ENCODE measurements at regions not wholly inside any gene's neighbourhood (a gene's known extent, or its start where the extent isn't known, plus 50 kb on each side); places are given as distances from the start of the nearest gene placed in this dataset.

DNA sequence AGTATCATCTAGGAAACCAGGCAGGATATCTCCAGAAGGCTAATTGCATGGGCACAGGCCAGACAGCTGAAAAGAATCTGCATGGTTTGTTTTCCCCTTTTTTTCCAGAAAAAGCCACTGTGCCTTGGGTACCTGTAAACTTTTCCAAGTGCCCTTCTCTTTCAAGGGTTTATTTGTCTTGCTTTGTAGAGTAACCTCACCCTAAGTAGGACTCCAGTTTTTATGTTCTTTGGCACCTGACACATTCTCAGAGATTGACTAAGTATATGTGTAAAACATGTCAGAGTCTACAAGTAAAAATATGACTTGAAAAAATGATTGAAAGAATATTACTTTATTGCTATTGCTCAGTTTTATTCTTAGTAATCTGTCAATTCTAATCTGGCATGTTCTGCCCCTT lies 70.7 kb upstream of the TEX13C start:
- TF ChIP-seq, protein P1, sequence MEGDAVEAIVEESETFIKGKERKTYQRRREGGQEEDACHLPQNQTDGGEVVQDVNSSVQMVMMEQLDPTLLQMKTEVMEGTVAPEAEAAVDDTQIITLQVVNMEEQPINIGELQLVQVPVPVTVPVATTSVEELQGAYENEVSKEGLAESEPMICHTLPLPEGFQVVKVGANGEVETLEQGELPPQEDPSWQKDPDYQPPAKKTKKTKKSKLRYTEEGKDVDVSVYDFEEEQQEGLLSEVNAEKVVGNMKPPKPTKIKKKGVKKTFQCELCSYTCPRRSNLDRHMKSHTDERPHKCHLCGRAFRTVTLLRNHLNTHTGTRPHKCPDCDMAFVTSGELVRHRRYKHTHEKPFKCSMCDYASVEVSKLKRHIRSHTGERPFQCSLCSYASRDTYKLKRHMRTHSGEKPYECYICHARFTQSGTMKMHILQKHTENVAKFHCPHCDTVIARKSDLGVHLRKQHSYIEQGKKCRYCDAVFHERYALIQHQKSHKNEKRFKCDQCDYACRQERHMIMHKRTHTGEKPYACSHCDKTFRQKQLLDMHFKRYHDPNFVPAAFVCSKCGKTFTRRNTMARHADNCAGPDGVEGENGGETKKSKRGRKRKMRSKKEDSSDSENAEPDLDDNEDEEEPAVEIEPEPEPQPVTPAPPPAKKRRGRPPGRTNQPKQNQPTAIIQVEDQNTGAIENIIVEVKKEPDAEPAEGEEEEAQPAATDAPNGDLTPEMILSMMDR (conservative IDR thresholded peaks at IDR 0.05 in 1 of 2, IDR thresholded peaks at IDR 0.05 in 1 of 2; ENCODE audit: low read depth in 1 of 2, low read length in 2 of 2), result no peak
- no peak for TF ChIP-seq EZH2 (IDR thresholded peaks at IDR 0.05; ENCODE audit: low read length, missing control alignments)

Measured in fibroblast of lung (primary cell).